ENCODE measurements at regions not wholly inside any gene's neighbourhood (a gene's known extent, or its start where the extent isn't known, plus 50 kb on each side); places are given as distances from the start of the nearest gene placed in this dataset.

DNA sequence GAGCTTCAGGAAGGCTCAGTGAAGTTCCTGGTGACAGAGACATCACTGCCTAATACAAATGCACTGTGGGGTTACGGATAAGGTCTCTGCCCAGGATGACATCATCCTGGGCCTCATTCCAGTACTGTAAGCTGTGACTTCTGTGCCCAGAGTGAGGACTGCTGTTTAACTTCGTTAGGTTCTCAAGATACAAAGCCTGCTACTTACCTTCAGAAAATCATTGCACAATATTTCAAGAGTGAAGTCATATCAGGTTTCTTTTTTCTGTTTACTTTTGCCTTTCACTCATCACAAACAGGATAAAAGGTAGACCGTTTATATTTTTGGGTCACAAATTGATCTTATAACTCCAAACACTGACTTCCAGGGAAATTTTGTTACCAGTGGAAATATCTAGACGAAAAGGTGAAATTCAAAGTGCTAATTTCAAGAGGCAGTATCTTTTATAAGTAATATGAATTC, 241.2 kb downstream of the PIK3R1 start:
- TF ChIP-seq POLR2AphosphoS5 (IDR thresholded peaks at IDR 0.05; ENCODE audit: low read depth, low read length) (no peak), ZNF274 (IDR thresholded peaks at IDR 0.05; ENCODE audit: low read depth, low read length) (no peak), POLR2A (IDR thresholded peaks at IDR 0.05; ENCODE audit: borderline replicate concordance, extremely low read depth, insufficient read depth, insufficient read length) (no peak), EGR1 (IDR thresholded peaks at IDR 0.05; ENCODE audit: low read depth) (no peak), ELF1 (IDR thresholded peaks at IDR 0.05; ENCODE audit: borderline replicate concordance, low read depth) (no peak), YY1 (IDR thresholded peaks at IDR 0.05; ENCODE audit: extremely low read depth, insufficient replicate concordance, low read depth, low read length) (no peak), RAD21 (IDR thresholded peaks at IDR 0.05; ENCODE audit: low read depth) (no peak)
- TF ChIP-seq, protein P1, sequence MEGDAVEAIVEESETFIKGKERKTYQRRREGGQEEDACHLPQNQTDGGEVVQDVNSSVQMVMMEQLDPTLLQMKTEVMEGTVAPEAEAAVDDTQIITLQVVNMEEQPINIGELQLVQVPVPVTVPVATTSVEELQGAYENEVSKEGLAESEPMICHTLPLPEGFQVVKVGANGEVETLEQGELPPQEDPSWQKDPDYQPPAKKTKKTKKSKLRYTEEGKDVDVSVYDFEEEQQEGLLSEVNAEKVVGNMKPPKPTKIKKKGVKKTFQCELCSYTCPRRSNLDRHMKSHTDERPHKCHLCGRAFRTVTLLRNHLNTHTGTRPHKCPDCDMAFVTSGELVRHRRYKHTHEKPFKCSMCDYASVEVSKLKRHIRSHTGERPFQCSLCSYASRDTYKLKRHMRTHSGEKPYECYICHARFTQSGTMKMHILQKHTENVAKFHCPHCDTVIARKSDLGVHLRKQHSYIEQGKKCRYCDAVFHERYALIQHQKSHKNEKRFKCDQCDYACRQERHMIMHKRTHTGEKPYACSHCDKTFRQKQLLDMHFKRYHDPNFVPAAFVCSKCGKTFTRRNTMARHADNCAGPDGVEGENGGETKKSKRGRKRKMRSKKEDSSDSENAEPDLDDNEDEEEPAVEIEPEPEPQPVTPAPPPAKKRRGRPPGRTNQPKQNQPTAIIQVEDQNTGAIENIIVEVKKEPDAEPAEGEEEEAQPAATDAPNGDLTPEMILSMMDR (IDR thresholded peaks at IDR 0.05 in 2 of 3, conservative IDR thresholded peaks at IDR 0.05 in 1 of 3; ENCODE audit: borderline replicate concordance in 1 of 3, insufficient read depth in 1 of 3, low read depth in 2 of 3, low read length in 2 of 3): no peak
- TF ChIP-seq, protein P2, sequence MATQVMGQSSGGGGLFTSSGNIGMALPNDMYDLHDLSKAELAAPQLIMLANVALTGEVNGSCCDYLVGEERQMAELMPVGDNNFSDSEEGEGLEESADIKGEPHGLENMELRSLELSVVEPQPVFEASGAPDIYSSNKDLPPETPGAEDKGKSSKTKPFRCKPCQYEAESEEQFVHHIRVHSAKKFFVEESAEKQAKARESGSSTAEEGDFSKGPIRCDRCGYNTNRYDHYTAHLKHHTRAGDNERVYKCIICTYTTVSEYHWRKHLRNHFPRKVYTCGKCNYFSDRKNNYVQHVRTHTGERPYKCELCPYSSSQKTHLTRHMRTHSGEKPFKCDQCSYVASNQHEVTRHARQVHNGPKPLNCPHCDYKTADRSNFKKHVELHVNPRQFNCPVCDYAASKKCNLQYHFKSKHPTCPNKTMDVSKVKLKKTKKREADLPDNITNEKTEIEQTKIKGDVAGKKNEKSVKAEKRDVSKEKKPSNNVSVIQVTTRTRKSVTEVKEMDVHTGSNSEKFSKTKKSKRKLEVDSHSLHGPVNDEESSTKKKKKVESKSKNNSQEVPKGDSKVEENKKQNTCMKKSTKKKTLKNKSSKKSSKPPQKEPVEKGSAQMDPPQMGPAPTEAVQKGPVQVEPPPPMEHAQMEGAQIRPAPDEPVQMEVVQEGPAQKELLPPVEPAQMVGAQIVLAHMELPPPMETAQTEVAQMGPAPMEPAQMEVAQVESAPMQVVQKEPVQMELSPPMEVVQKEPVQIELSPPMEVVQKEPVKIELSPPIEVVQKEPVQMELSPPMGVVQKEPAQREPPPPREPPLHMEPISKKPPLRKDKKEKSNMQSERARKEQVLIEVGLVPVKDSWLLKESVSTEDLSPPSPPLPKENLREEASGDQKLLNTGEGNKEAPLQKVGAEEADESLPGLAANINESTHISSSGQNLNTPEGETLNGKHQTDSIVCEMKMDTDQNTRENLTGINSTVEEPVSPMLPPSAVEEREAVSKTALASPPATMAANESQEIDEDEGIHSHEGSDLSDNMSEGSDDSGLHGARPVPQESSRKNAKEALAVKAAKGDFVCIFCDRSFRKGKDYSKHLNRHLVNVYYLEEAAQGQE (IDR thresholded peaks at IDR 0.05; ENCODE audit: low read depth): no peak

Measured in HCT116 (cell line).